Epithelial cell of prostate (primary cell): ENCODE measurements at regions not wholly inside any gene's neighbourhood (a gene's known extent, or its start where the extent isn't known, plus 50 kb on each side); places are given as distances from the start of the nearest gene placed in this dataset.
"Not testable (repeated sequence)": the region's sequence is repeated elsewhere in the genome, so short reads cannot be mapped to it uniquely, and the experiment has no call there.

Experiments
- DNase-seq: peaks from one replicate; pipeline ENCODE4 v3.0.0-alpha.2; 2011; ENCODE audit warnings: low read depth, low spot score
- H3K27ac ChIP-seq: fragments of 450-650 bp; 2 replicates; pipeline ENCODE4 v1.5.1; 2017; ENCODE audit warnings: mild to moderate bottlenecking

- no peak overlapping the region for H3K27ac ChIP-seq
- no peak for DNase-seq
These were observed 221.6 kb downstream of the TFAP2A start for GRCh38 chr6:10193321-10193720.

- H3K27ac ChIP-seq: peak overlapping the region; percentile 4
- no peak for DNase-seq
These were observed 224.8 kb downstream of the TFAP2A start for GRCh38 chr6:10190042-10190441.

- DNase-seq: no peak
- no peak overlapping the region for H3K27ac ChIP-seq
These were observed 230.3 kb downstream of the TFAP2A start for GRCh38 chr6:10184371-10185227.

GRCh38 chr6:10180138-10181074 lies 234.5 kb downstream of the TFAP2A start:
- H3K27ac ChIP-seq: no peak overlapping the region
- no peak for DNase-seq

- no peak for DNase-seq
- H3K27ac ChIP-seq: peak overlapping the region; percentile 22
These were observed 237.2 kb downstream of the TFAP2A start for GRCh38 chr6:10177704-10178103.

GRCh38 chr6:10175362-10175761 lies 239.5 kb downstream of the TFAP2A start:
- peak overlapping the region; percentile 78 for H3K27ac ChIP-seq
- no peak for DNase-seq

- H3K27ac ChIP-seq: peak overlapping the region; percentile 78
- no peak for DNase-seq
These were observed 240.1 kb downstream of the TFAP2A start for GRCh38 chr6:10174761-10175160.

- no peak overlapping the region for H3K27ac ChIP-seq
- DNase-seq: no peak
These were observed 240.8 kb downstream of the TFAP2A start for GRCh38 chr6:10174056-10174455.

GRCh38 chr6:10171706-10172105 lies 243.2 kb downstream of the TFAP2A start:
- DNase-seq, H3K27ac ChIP-seq: not testable (repeated sequence)

GRCh38 chr6:10170816-10171215 lies 244.1 kb downstream of the TFAP2A start:
- H3K27ac ChIP-seq: no peak overlapping the region
- DNase-seq: no peak

- no peak for DNase-seq
- H3K27ac ChIP-seq: no peak overlapping the region
These were observed 248.8 kb downstream of the TFAP2A start for GRCh38 chr6:10166031-10166430.

- peak overlapping the region; percentile 88 for H3K27ac ChIP-seq
- peak; percentile 97 for DNase-seq
These were observed 251.5 kb downstream of the TFAP2A start for GRCh38 chr6:10163203-10163962.

GRCh38 chr6:10156875-10157274 lies 258.0 kb downstream of the TFAP2A start:
- no peak for DNase-seq
- no peak overlapping the region for H3K27ac ChIP-seq

- DNase-seq: no peak
- H3K27ac ChIP-seq: no peak overlapping the region
These were observed 260.6 kb downstream of the TFAP2A start for GRCh38 chr6:10154251-10154650.

- no peak overlapping the region for H3K27ac ChIP-seq
These were observed 263.5 kb downstream of the TFAP2A start for GRCh38 chr6:10151144-10151915.

GRCh38 chr6:10149603-10150002 lies 265.3 kb downstream of the TFAP2A start:
- H3K27ac ChIP-seq: no peak overlapping the region
- DNase-seq: no peak

More at GRCh38 chr6:10151144-10151915, 263.5 kb downstream of the TFAP2A start:
- no peak for DNase-seq

- DNase-seq: no peak
- no peak overlapping the region for H3K27ac ChIP-seq
These were observed 268.0 kb downstream of the TFAP2A start for GRCh38 chr6:10146715-10147451.

- no peak for DNase-seq
- peak overlapping the region; percentile 16 for H3K27ac ChIP-seq
These were observed 270.1 kb downstream of the TFAP2A start for GRCh38 chr6:10144772-10145171.
